GM18505 (cell line): ENCODE measurements at regions not wholly inside any gene's neighbourhood (a gene's known extent, or its start where the extent isn't known, plus 50 kb on each side); places are given as distances from the start of the nearest gene placed in this dataset.
"Not testable (repeated sequence)": the region's sequence is repeated elsewhere in the genome, so short reads cannot be mapped to it uniquely, and the experiment has no call there.

ENCODE experiments used
- ATAC-seq: cut with Tn5 transposase; IDR thresholded peaks from one replicate; pipeline ENCODE4 v1.9.1; 2021; ENCODE audit not compliant: unreplicated experiment
- POLR2A ChIP-seq: IDR thresholded peaks from 4 replicates; pipeline ENCODE4 v1.6.1; 2011; ENCODE audit warnings: borderline replicate concordance; ENCODE audit not compliant: insufficient read depth, insufficient read length; ENCODE audit errors: extremely low read depth

GRCh38 chr21:14013056-14013603 lies 197.6 kb downstream of the LIPI start:
- ATAC-seq, result no peak
- no peak for TF ChIP-seq POLR2A

- no peak for ATAC-seq
- no peak for TF ChIP-seq POLR2A
Measured at GRCh38 chr21:14012409-14012808, 198.3 kb downstream of the LIPI start.

- ATAC-seq, result not testable (repeated sequence)
Measured at GRCh38 chr21:14011751-14012150, 199.0 kb downstream of the LIPI start.

GRCh38 chr21:14011149-14011548 lies 199.6 kb downstream of the LIPI start:
- ATAC-seq, result not testable (repeated sequence)

GRCh38 chr21:14010729-14011128 lies 200.0 kb downstream of the LIPI start:
- no peak for ATAC-seq
- no peak for TF ChIP-seq POLR2A

- ATAC-seq, result not testable (repeated sequence)
Measured at GRCh38 chr21:14009990-14010389, 200.8 kb downstream of the LIPI start.

- not testable (repeated sequence) for ATAC-seq
Measured at GRCh38 chr21:14009238-14009981, 201.3 kb downstream of the LIPI start.

- not testable (repeated sequence) for ATAC-seq
Measured at GRCh38 chr21:14008436-14008835, 202.3 kb downstream of the LIPI start.

GRCh38 chr21:14008006-14008405 lies 202.7 kb downstream of the LIPI start:
- not testable (repeated sequence) for ATAC-seq

- not testable (repeated sequence) for ATAC-seq
Measured at GRCh38 chr21:14006144-14006543, 204.6 kb downstream of the LIPI start.

- not testable (repeated sequence) for ATAC-seq
Measured at GRCh38 chr21:13986996-13987958, 223.5 kb downstream of the LIPI start.

- ATAC-seq, result not testable (repeated sequence)
Measured at GRCh38 chr21:13985865-13986863, 224.6 kb downstream of the LIPI start.

GRCh38 chr21:13985137-13985864 lies 225.5 kb downstream of the LIPI start:
- ATAC-seq, result not testable (repeated sequence)

GRCh38 chr21:13984728-13985127 lies 226.0 kb downstream of the LIPI start:
- not testable (repeated sequence) for ATAC-seq

GRCh38 chr21:13981176-13982087 lies 229.3 kb downstream of the LIPI start:
- ATAC-seq, result not testable (repeated sequence)

GRCh38 chr21:13980115-13980662 lies 230.6 kb downstream of the LIPI start:
- ATAC-seq, result peak; percentile 93

- peak; percentile 24 for ATAC-seq
Measured at GRCh38 chr21:13979608-13980007, 231.1 kb downstream of the LIPI start.
